GM23338 (cell line): ENCODE measurements at regions not wholly inside any gene's neighbourhood (a gene's known extent, or its start where the extent isn't known, plus 50 kb on each side); places are given as distances from the start of the nearest gene placed in this dataset.

ENCODE experiments used
- ATAC-seq: fragments of 200-7000 bp; cut with Tn5 transposase; 3 replicates; pipeline ENCODE4 v1.9.1; 2020
- DNase-seq: peaks from one replicate; pipeline ENCODE4 v3.0.0-alpha.2; 2015; ENCODE audit warnings: low spot score
- H2AFZ ChIP-seq: fragments of 200-600 bp; sonication (generic); 2 replicates; pipeline ENCODE4 v1.8.0; 2016; ENCODE audit warnings: antibody characterized with exemption, mild to moderate bottlenecking, moderate library complexity
- H3F3A ChIP-seq: fragments of 200-600 bp; sonication (generic); replicated peaks from 2 replicates; pipeline ENCODE4 v1.8.0; 2017; ENCODE audit warnings: antibody characterized with exemption, mixed run types, low read depth
- H3K27ac ChIP-seq: fragments of 200-600 bp; sonication (generic); 2 replicates; pipeline ENCODE4 v1.6.1; 2016; ENCODE audit warnings: low read depth
- H3K27me3 ChIP-seq: fragments of 200-600 bp; sonication (generic); 2 replicates; pipeline ENCODE4 v1.8.0; 2016; ENCODE audit warnings: mild to moderate bottlenecking, mixed run types, moderate library complexity; ENCODE audit not compliant: insufficient read depth
- H3K36me3 ChIP-seq: fragments of 200-600 bp; sonication (generic); 2 replicates; pipeline ENCODE4 v1.8.0; 2016; ENCODE audit warnings: mild to moderate bottlenecking; ENCODE audit not compliant: insufficient read depth
- H3K4me1 ChIP-seq: fragments of 200-600 bp; sonication (generic); 2 replicates; pipeline ENCODE4 v1.8.0; 2016; ENCODE audit warnings: mild to moderate bottlenecking, moderate library complexity; ENCODE audit not compliant: insufficient read depth
- H3K4me2 ChIP-seq: fragments of 200-600 bp; sonication (generic); 2 replicates; pipeline ENCODE4 v1.7.1; 2017; ENCODE audit warnings: mixed run types
- H3K4me3 ChIP-seq: fragments of 200-600 bp; sonication (generic); 2 replicates; pipeline ENCODE4 v1.6.1; 2016; ENCODE audit warnings: mixed run types
- H3K79me2 ChIP-seq: fragments of 200-600 bp; sonication (generic); replicated peaks from 2 replicates; pipeline ENCODE4 v1.8.0; 2017; ENCODE audit warnings: mild to moderate bottlenecking; ENCODE audit not compliant: insufficient read depth
- H3K9me2 ChIP-seq: fragments of 200-600 bp; sonication (generic); 2 replicates; pipeline ENCODE4 v1.8.0; 2017; ENCODE audit not compliant: insufficient read depth
- H4K20me1 ChIP-seq: fragments of 200-600 bp; sonication (generic); replicated peaks from 2 replicates; pipeline ENCODE4 v1.8.0; 2017; ENCODE audit warnings: mild to moderate bottlenecking; ENCODE audit not compliant: insufficient read depth
- H3K27ac Mint-ChIP-seq: 2 replicates; pipeline ENCODE4 v1.8.0; 2020; ENCODE audit warnings: inconsistent platforms, mild to moderate bottlenecking, moderate library complexity, mixed read lengths
- H3K27me3 Mint-ChIP-seq: 3 replicates; pipeline ENCODE4 v1.8.0; 2022; ENCODE audit warnings: low read depth, mild to moderate bottlenecking, moderate library complexity, mixed read lengths, inconsistent platforms; ENCODE audit not compliant: insufficient read depth, poor library complexity
- H3K36me3 Mint-ChIP-seq: 3 replicates; pipeline ENCODE4 v1.8.0; 2021; ENCODE audit warnings: low read depth, mild to moderate bottlenecking, inconsistent platforms, moderate library complexity, mixed read lengths
- H3K4me1 Mint-ChIP-seq: 3 replicates; pipeline ENCODE4 v1.8.0; 2020; ENCODE audit warnings: mild to moderate bottlenecking, inconsistent platforms, mixed read lengths
- H3K4me3 Mint-ChIP-seq: 3 replicates; pipeline ENCODE4 v1.8.0; 2021; ENCODE audit warnings: moderate library complexity, mild to moderate bottlenecking, inconsistent platforms, mixed read lengths
- H3K9me3 Mint-ChIP-seq: 3 replicates; pipeline ENCODE4 v1.8.0; 2020; ENCODE audit warnings: moderate library complexity, mild to moderate bottlenecking, inconsistent platforms, mixed read lengths
- EZH2 ChIP-seq: fragments of 200-600 bp; sonication (generic); IDR thresholded peaks from one replicate; pipeline ENCODE4 v1.8.0; 2017; ENCODE audit warnings: antibody characterized with exemption, mild to moderate bottlenecking, low read depth; ENCODE audit not compliant: unreplicated experiment
- NANOG ChIP-seq: IDR thresholded peaks from 2 replicates; pipeline ENCODE4 v1.6.1; 2016; ENCODE audit warnings: antibody characterized with exemption, borderline replicate concordance
- POLR2AphosphoS5 ChIP-seq: IDR thresholded peaks from 2 replicates; pipeline ENCODE4 v1.6.1; 2016; ENCODE audit warnings: antibody characterized with exemption, low read depth
- STAT1 ChIP-seq: IDR thresholded peaks from one replicate; pipeline ENCODE4 v1.6.1; 2016; ENCODE audit warnings: antibody characterized with exemption; ENCODE audit not compliant: unreplicated experiment
- ZNF114 ChIP-seq: fragments of 250-450 bp; sonication (Bioruptor Pico); IDR thresholded peaks from 2 replicates; pipeline ENCODE4 v1.5.0; 2020; ENCODE audit warnings: mild to moderate bottlenecking, moderate library complexity
- ZNF331 ChIP-seq: fragments of 250-450 bp; sonication (Bioruptor Pico); IDR thresholded peaks from 2 replicates; pipeline ENCODE4 v1.5.0; 2020; ENCODE audit warnings: low read depth, mild to moderate bottlenecking, moderate library complexity
- TF ChIP-seq, protein P1 (sequence below), 2 experiments: fragments of 200-600 bp in 1 of 2; sonication (generic) in 1 of 2; conservative IDR thresholded peaks; 2 replicates each; pipeline versions ENCODE4 v1.5.1 to v1.6.1; 2016 to 2017; ENCODE audit warnings: antibody characterized with exemption in 2 of 2, low read depth in 2 of 2, mild to moderate bottlenecking in 2 of 2, moderate library complexity in 1 of 2
- TF ChIP-seq, protein P2 (sequence below): fragments of 250-450 bp; sonication (Bioruptor Pico); IDR thresholded peaks from 2 replicates; pipeline ENCODE4 v1.5.0; 2020; ENCODE audit warnings: mild to moderate bottlenecking, moderate library complexity
- TF ChIP-seq, protein P3 (sequence below): IDR thresholded peaks from 2 replicates; pipeline ENCODE4 v1.6.1; 2016; ENCODE audit warnings: antibody characterized with exemption

DNA sequence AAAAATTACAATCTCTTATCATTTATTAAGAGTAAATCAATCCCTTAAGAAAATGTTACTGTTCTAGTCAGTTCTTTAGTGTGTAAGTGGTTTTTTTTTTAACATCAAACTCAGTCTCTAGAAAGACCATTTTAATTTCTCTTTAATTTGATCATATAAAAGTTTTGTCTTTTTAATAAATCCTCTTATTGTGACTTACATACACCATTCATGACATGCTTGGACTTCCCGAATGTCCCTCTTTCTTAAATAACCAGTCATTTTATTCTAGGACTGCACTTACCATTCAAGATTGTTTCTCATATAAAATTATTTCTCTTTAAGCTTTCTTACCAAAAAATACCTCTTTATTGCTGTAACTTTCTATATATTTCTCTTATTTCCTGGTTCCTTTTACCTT lies 60.8 kb upstream of the EVL start:
- no peak overlapping the region for H3K27ac Mint-ChIP-seq
- Histone ChIP-seq H3K27me3 (no peaks in the 10 kb centered on the region), H4K20me1 (no peaks in the 10 kb centered on the region), H2AFZ (no peak overlapping the region), H3F3A (no peaks in the 10 kb centered on the region), H3K4me3 (no peak overlapping the region), H3K4me1 (no peaks in the 10 kb centered on the region; the same call in 1 of the 2 replicates), H3K79me2 (peaks cover 11% of the 10 kb centered on the region), H3K36me3 (peaks cover 35% of the 10 kb centered on the region), H3K9me2 (no peaks in the 10 kb centered on the region), H3K27ac (no peak overlapping the region), H3K4me2 (no peak overlapping the region)
- peaks cover 63% of the 10 kb centered on the region for H3K9me3 Mint-ChIP-seq
- ATAC-seq (no peak), DNase-seq (peak; percentile 65)
- no peaks in the 10 kb centered on the region; the same call in 2 of the 3 replicates for H3K4me1 Mint-ChIP-seq
- peaks cover 61% of the 10 kb centered on the region for H3K36me3 Mint-ChIP-seq
- no peak overlapping the region for H3K4me3 Mint-ChIP-seq
- H3K27me3 Mint-ChIP-seq: no peaks in the 10 kb centered on the region
- TF ChIP-seq, protein P1, sequence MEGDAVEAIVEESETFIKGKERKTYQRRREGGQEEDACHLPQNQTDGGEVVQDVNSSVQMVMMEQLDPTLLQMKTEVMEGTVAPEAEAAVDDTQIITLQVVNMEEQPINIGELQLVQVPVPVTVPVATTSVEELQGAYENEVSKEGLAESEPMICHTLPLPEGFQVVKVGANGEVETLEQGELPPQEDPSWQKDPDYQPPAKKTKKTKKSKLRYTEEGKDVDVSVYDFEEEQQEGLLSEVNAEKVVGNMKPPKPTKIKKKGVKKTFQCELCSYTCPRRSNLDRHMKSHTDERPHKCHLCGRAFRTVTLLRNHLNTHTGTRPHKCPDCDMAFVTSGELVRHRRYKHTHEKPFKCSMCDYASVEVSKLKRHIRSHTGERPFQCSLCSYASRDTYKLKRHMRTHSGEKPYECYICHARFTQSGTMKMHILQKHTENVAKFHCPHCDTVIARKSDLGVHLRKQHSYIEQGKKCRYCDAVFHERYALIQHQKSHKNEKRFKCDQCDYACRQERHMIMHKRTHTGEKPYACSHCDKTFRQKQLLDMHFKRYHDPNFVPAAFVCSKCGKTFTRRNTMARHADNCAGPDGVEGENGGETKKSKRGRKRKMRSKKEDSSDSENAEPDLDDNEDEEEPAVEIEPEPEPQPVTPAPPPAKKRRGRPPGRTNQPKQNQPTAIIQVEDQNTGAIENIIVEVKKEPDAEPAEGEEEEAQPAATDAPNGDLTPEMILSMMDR (conservative IDR thresholded peaks at IDR 0.05; ENCODE audit: low read depth in 2 of 2): no peak
- TF ChIP-seq, protein P2, sequence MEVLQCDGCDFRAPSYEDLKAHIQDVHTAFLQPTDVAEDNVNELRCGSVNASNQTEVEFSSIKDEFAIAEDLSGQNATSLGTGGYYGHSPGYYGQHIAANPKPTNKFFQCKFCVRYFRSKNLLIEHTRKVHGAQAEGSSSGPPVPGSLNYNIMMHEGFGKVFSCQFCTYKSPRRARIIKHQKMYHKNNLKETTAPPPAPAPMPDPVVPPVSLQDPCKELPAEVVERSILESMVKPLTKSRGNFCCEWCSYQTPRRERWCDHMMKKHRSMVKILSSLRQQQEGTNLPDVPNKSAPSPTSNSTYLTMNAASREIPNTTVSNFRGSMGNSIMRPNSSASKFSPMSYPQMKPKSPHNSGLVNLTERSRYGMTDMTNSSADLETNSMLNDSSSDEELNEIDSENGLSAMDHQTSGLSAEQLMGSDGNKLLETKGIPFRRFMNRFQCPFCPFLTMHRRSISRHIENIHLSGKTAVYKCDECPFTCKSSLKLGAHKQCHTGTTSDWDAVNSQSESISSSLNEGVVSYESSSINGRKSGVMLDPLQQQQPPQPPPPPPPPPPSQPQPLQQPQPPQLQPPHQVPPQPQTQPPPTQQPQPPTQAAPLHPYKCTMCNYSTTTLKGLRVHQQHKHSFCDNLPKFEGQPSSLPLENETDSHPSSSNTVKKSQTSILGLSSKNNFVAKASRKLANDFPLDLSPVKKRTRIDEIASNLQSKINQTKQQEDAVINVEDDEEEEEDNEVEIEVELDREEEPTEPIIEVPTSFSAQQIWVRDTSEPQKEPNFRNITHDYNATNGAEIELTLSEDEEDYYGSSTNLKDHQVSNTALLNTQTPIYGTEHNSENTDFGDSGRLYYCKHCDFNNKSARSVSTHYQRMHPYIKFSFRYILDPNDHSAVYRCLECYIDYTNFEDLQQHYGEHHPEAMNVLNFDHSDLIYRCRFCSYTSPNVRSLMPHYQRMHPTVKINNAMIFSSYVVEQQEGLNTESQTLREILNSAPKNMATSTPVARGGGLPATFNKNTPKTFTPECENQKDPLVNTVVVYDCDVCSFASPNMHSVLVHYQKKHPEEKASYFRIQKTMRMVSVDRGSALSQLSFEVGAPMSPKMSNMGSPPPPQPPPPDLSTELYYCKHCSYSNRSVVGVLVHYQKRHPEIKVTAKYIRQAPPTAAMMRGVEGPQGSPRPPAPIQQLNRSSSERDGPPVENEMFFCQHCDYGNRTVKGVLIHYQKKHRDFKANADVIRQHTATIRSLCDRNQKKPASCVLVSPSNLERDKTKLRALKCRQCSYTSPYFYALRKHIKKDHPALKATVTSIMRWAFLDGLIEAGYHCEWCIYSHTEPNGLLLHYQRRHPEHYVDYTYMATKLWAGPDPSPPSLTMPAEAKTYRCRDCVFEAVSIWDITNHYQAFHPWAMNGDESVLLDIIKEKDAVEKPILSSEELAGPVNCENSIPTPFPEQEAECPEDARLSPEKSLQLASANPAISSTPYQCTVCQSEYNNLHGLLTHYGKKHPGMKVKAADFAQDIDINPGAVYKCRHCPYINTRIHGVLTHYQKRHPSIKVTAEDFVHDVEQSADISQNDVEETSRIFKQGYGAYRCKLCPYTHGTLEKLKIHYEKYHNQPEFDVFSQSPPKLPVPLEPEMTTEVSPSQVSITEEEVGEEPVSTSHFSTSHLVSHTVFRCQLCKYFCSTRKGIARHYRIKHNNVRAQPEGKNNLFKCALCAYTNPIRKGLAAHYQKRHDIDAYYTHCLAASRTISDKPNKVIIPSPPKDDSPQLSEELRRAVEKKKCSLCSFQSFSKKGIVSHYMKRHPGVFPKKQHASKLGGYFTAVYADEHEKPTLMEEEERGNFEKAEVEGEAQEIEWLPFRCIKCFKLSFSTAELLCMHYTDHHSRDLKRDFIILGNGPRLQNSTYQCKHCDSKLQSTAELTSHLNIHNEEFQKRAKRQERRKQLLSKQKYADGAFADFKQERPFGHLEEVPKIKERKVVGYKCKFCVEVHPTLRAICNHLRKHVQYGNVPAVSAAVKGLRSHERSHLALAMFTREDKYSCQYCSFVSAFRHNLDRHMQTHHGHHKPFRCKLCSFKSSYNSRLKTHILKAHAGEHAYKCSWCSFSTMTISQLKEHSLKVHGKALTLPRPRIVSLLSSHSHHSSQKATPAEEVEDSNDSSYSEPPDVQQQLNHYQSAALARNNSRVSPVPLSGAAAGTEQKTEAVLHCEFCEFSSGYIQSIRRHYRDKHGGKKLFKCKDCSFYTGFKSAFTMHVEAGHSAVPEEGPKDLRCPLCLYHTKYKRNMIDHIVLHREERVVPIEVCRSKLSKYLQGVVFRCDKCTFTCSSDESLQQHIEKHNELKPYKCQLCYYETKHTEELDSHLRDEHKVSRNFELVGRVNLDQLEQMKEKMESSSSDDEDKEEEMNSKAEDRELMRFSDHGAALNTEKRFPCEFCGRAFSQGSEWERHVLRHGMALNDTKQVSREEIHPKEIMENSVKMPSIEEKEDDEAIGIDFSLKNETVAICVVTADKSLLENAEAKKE (CRISPR knock-in tag): no peak
- no peak for TF ChIP-seq POLR2AphosphoS5
- TF ChIP-seq ZNF114 (CRISPR knock-in tag): no peak
- TF ChIP-seq ZNF331: no peak
- TF ChIP-seq EZH2: no peak
- TF ChIP-seq STAT1: no peak
- TF ChIP-seq NANOG: no peak
- TF ChIP-seq, protein P3, sequence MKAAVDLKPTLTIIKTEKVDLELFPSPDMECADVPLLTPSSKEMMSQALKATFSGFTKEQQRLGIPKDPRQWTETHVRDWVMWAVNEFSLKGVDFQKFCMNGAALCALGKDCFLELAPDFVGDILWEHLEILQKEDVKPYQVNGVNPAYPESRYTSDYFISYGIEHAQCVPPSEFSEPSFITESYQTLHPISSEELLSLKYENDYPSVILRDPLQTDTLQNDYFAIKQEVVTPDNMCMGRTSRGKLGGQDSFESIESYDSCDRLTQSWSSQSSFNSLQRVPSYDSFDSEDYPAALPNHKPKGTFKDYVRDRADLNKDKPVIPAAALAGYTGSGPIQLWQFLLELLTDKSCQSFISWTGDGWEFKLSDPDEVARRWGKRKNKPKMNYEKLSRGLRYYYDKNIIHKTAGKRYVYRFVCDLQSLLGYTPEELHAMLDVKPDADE: no peak
